Astrocyte of the cerebellum (primary cell): ENCODE measurements at regions not wholly inside any gene's neighbourhood (a gene's known extent, or its start where the extent isn't known, plus 50 kb on each side); places are given as distances from the start of the nearest gene placed in this dataset.

Source experiments
- DNase-seq: peaks from one replicate; pipeline ENCODE4 v3.0.0-alpha.2; 2011; ENCODE audit warnings: low read depth
- H3K4me3 ChIP-seq: 2 replicates; pipeline ENCODE4 v1.5.1; 2011; ENCODE audit warnings: mild to moderate bottlenecking, low read depth, low read length, moderate library complexity
- CTCF ChIP-seq: IDR thresholded peaks from 2 replicates; pipeline ENCODE4 v1.5.1; 2012; ENCODE audit warnings: low read length, low read depth, moderate library complexity, mild to moderate bottlenecking; ENCODE audit errors: missing control alignments
- in situ Hi-C: cut with HindIII; loops from 2 replicates; pipeline ENCODE4 v1.10.0; 2017; ENCODE audit warnings: low sequenced_read_pairs

DNA sequence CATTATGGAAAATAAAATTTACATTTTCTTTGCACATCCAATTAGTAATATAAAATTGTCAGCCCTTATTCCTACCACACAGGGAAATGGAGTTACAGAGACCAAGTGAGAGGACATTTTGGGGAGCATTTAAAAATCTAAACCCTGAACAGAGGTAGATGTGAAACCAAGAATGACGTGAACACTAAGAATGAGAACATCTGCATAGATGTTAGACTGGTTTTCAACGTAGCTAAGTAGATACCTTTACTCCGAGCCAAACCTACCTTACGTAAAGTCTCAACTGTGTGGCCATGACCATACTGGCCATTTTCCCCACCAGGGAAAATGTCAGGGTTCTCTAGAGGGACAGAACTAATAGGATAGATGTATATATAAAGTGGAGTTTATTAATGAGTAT, 51.4 kb upstream of the THBS1 start:
- DNase-seq: no peak
- in situ Hi-C loops: no loop called here
- TF ChIP-seq CTCF: no peak
- H3K4me3 ChIP-seq: no peak overlapping the region

DNA sequence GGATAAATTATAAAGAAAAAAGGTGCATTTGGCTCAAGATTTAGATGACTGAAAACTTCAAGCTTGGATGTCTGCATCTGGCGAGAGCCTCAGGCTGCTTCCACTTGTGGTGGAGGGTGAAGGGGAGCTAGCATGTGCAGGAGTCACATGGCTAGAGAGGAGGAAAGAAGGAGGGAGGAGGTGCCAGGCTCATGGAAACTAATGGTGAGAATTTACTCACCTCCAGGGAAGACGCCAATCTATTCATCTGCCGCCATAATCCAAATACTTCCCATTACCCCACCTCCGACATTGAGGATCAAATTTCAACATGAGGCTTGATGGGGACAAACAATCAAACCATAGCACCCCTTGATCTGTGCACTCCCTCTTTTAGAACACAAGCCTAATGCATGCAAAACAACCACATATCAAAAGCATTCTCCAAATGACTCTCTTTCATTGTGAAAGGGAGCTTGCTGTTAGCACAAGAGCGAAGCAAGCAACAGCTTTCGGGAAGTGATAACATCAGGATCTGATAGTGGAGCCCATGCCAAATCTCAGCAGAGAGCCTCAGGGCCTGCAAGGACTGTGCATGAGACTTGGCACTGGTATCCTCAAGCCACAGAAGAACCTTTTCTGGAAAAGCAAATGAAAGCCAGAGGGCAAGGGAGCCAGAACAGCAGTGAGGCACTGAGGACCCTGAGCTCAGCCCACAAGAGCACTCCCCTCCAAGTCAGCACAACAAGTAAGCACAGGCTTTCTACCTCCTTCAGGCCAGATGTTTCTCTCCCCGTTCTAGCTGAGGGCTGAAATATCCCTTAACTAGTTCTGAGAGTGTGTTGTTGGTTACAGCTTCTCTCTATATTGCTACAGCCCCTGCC, 50.2 kb upstream of the THBS1 start:
- no peak overlapping the region for H3K4me3 ChIP-seq
- DNase-seq: no peak
- no peak for TF ChIP-seq CTCF
- in situ Hi-C loops: no loop called here
